ENCODE measurements at regions not wholly inside any gene's neighbourhood (a gene's known extent, or its start where the extent isn't known, plus 50 kb on each side); places are given as distances from the start of the nearest gene placed in this dataset.
"Not testable (repeated sequence)": the region's sequence is repeated elsewhere in the genome, so short reads cannot be mapped to it uniquely, and the experiment has no call there.

DNA sequence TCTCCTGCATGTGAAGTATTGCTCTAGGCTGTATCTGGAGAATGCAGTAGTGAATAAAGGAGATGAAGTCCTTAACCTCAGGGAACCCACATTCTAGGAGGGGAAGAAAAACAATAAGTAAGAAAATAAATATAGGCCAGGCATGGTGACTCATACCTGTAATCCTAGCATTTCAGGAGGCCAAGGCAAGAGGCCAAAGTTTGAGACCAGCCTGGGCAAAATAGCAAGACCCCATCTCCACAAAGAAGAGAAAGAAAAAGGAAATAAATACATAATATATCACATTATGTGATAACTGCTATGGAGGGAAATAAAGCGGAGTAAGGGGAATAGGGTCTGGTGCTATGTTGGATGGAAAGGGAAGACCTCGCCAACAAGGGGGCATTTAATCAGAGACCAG, 94.0 kb downstream of the QRSL1 start:
- DNase-seq (ENCODE audit: low spot score), result not testable (repeated sequence)

DNA sequence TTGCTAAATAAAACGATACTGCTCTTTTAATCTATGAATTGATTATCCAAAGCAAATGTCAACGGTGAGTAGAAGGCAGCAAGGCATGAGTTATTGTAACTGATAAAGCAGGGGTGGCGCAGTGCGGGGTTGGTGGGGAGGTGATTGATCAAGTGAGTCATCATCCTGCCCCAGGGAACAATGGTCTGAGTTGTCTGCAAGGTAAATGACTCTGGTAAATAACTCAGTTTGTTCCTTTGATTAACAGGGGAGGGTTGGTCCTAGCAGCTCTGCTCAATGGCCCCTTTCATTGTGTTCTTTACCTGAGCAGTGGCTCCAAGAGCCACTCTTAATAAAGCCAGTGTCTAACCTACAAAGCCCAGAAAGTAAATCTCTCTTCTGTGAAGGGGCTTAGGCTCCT, 91.8 kb downstream of the QRSL1 start:
- not testable (repeated sequence) for DNase-seq (ENCODE audit: low spot score)
